ENCODE measurements at regions not wholly inside any gene's neighbourhood (a gene's known extent, or its start where the extent isn't known, plus 50 kb on each side); places are given as distances from the start of the nearest gene placed in this dataset.
"Not testable (repeated sequence)": the region's sequence is repeated elsewhere in the genome, so short reads cannot be mapped to it uniquely, and the experiment has no call there.

DNA sequence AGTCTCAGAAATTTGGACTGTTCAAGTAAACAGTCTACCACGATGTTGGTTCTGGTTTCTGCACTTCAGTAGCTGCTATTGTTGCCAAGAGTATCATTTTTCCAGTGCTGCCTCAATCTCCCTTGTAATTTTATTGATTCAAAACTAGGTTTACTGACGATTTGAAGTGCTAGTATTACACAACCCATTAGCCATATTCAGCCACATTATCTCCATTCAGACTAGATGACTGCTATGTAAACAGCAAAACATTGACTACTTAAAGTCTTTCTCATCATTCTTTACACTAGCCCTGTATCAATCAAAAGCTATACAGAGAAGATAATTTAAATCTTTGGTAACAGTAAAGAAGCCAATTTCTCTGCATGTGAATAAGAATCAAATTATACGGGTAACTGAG, 102.0 kb upstream of the TSLP start:
- Histone ChIP-seq H3K27ac (replicated peaks) (no peak overlapping the region), H3K4me3 (no peak overlapping the region), H3K4me1 (peaks cover 5% of the 10 kb centered on the region), H3K36me3 (no peaks in the 10 kb centered on the region), H3K27me3 (ENCODE audit: low read depth) (no peaks in the 10 kb centered on the region), H3K9me3 (replicated peaks) (no peaks in the 10 kb centered on the region)
- no peak for DNase-seq
- intact Hi-C loops (cut with micrococcal nuclease) = no loop called here
- TF ChIP-seq, protein P1, sequence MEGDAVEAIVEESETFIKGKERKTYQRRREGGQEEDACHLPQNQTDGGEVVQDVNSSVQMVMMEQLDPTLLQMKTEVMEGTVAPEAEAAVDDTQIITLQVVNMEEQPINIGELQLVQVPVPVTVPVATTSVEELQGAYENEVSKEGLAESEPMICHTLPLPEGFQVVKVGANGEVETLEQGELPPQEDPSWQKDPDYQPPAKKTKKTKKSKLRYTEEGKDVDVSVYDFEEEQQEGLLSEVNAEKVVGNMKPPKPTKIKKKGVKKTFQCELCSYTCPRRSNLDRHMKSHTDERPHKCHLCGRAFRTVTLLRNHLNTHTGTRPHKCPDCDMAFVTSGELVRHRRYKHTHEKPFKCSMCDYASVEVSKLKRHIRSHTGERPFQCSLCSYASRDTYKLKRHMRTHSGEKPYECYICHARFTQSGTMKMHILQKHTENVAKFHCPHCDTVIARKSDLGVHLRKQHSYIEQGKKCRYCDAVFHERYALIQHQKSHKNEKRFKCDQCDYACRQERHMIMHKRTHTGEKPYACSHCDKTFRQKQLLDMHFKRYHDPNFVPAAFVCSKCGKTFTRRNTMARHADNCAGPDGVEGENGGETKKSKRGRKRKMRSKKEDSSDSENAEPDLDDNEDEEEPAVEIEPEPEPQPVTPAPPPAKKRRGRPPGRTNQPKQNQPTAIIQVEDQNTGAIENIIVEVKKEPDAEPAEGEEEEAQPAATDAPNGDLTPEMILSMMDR (IDR thresholded peaks at IDR 0.05; ENCODE audit: borderline replicate concordance) = no peak

DNA sequence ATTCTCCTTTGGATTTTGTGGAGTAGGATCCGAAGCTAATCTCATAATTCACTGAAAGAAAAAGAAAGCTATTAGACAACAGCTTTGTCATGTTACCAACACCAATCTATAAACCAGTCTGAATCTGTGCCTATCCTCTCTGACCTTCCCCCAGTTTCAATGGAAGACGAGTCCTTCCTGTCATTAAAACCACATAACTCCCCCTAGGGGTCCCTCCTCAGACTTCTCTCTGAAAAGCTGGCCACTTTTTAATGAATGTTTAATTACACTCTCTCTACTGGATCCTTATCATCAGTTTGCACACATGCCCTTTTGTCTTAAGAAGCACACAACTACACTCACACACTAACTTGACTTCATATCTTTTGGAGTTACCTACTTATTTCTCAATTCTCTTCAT, 98.0 kb upstream of the TSLP start:
- no peak for DNase-seq
- H3K4me3 ChIP-seq = no peak overlapping the region
- H3K27me3 ChIP-seq (ENCODE audit: low read depth) = no peaks in the 10 kb centered on the region
- no peaks in the 10 kb centered on the region for H3K4me1 ChIP-seq
- no peaks in the 10 kb centered on the region for H3K36me3 ChIP-seq
- H3K27ac ChIP-seq (replicated peaks) = no peak overlapping the region
- intact Hi-C loops (cut with micrococcal nuclease) = no loop called here
- TF ChIP-seq, protein P1 (IDR thresholded peaks at IDR 0.05; ENCODE audit: borderline replicate concordance) = no peak
- H3K9me3 ChIP-seq (replicated peaks) = no peaks in the 10 kb centered on the region

DNA sequence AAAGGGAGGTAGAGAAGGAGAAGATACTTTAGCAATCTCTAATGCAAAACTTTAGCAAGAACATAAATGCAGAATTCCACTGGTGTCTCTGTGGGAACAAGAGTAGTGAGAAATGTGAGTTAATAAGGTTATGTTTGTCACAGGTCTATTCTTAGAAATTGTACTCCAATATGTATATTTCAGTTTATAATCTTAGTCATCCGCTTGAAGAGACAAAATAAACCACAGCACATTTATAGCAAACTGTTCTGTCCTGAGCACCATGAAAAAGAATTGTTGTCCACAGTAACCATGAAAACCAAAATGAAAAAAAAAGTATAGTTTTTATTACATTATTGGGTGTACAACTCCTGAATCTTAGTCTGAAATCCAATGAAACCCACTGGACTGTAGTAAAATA, 93.6 kb upstream of the TSLP start:
- TF ChIP-seq, protein P1 (IDR thresholded peaks at IDR 0.05; ENCODE audit: borderline replicate concordance) = no peak
- no peaks in the 10 kb centered on the region for H3K27me3 ChIP-seq (ENCODE audit: low read depth)
- DNase-seq = no peak
- intact Hi-C loops (cut with micrococcal nuclease) = no loop called here
- peaks cover 8% of the 10 kb centered on the region for H3K9me3 ChIP-seq (replicated peaks)
- no peaks in the 10 kb centered on the region for H3K4me1 ChIP-seq
- no peak overlapping the region for H3K4me3 ChIP-seq
- no peaks in the 10 kb centered on the region for H3K36me3 ChIP-seq
- no peak overlapping the region for H3K27ac ChIP-seq (replicated peaks)

DNA sequence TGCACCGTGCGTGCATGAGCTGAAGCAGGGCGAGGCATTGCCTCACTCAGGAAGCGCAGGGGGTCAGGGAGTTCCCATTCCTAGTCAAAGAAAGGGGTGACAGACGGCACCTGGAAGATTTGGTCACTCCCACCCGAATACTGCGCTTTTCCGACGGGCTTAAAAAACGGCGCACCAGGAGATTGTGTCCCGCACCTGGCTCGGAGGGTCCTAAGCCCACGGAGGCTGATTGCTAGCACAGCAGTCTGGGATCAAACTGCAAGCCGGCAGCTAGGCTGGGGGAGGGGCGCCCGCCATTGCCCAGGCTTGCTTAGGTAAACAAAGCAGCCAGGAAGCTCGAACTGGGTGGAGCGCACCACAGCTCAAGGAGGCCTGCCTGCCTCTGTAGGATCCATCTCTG, 85.6 kb upstream of the TSLP start:
- H3K27me3 ChIP-seq (ENCODE audit: low read depth); H3K4me3 ChIP-seq; H3K27ac ChIP-seq (replicated peaks); intact Hi-C loops (cut with micrococcal nuclease); H3K36me3 ChIP-seq; H3K4me1 ChIP-seq; DNase-seq: not testable (repeated sequence)
- H3K9me3 ChIP-seq (replicated peaks) = peaks cover 12% of the 10 kb centered on the region

DNA sequence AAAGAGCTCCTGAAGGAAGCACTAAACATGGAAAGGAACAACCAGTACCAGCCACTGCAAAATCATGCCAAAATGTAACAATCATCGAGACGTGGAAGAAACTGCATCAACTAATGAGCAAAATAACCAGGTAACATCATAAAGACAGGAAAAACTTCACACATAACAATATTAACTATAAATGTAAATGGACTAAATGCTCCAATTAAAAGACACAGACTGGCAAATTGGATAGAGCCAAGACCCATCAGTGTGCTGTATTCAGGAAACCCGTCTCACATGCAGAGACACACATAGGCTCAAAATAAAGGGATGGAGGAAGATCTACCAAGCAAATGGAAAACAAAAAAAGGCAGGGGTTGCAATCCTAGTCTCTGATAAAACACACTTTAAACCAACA, 83.9 kb upstream of the TSLP start:
- H3K4me3 ChIP-seq; H3K4me1 ChIP-seq; H3K27ac ChIP-seq (replicated peaks); H3K27me3 ChIP-seq (ENCODE audit: low read depth); intact Hi-C loops (cut with micrococcal nuclease); DNase-seq; H3K36me3 ChIP-seq: not testable (repeated sequence)
- peaks cover 27% of the 10 kb centered on the region for H3K9me3 ChIP-seq (replicated peaks)

DNA sequence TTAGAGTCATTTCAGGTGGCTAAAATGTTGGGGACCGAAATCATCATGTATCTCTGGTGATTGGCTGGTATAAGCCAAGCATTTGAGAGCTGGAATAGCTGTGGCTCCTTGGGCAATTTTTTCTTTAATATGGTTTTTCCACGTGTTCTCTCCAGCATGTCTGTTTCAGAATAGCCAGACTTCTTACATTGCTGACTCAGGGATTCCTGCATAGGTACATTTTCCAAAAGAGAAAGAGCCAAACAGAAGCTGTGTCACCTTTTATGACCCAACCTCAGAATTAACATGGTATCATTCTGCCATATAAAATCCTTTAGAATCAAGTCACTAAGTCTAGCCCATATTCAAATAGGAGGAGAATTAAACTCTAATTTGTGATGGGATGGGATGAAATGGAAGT, 74.8 kb upstream of the TSLP start:
- TF ChIP-seq, protein P1 (IDR thresholded peaks at IDR 0.05; ENCODE audit: borderline replicate concordance) = no peak
- no peak overlapping the region for H3K27ac ChIP-seq (replicated peaks)
- H3K36me3 ChIP-seq = no peaks in the 10 kb centered on the region
- no peak overlapping the region for H3K4me3 ChIP-seq
- H3K27me3 ChIP-seq (ENCODE audit: low read depth) = no peaks in the 10 kb centered on the region
- H3K4me1 ChIP-seq = no peaks in the 10 kb centered on the region
- H3K9me3 ChIP-seq (replicated peaks) = peaks cover 8% of the 10 kb centered on the region
- intact Hi-C loops (cut with micrococcal nuclease) = no loop called here
- no peak for DNase-seq

DNA sequence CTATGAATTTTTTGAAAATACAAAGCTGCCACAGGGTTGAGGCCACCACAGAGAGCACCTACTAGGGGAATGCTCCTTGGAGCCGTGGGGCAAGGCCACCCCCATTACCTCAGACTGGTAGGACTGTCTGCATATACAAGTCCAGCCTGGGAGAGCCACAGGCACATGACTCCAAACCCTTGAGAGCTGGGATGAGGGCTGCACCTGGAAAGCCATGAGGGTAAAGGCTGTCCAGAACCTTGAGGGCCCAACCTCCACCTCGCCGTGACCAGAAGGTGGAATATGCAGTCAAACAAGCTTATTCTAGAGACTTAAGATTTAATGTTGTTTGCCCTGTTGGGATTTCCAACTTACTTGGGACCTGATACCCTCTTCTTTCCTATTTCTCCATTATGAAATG, 69.5 kb upstream of the TSLP start:
- Histone ChIP-seq H3K36me3 (no peaks in the 10 kb centered on the region), H3K4me3 (no peak overlapping the region), H3K27ac (replicated peaks) (no peak overlapping the region), H3K27me3 (ENCODE audit: low read depth) (no peaks in the 10 kb centered on the region), H3K9me3 (replicated peaks) (no peaks in the 10 kb centered on the region), H3K4me1 (no peaks in the 10 kb centered on the region)
- intact Hi-C loops (cut with micrococcal nuclease) = no loop called here
- TF ChIP-seq, protein P1 (IDR thresholded peaks at IDR 0.05; ENCODE audit: borderline replicate concordance) = no peak
- no peak for DNase-seq

Data from left ventricle myocardium inferior (tissue), 1 donor.